IMR-90 (cell line): ENCODE measurements at regions not wholly inside any gene's neighbourhood (a gene's known extent, or its start where the extent isn't known, plus 50 kb on each side); places are given as distances from the start of the nearest gene placed in this dataset.

Experiments used
- ATAC-seq: fragments of 200-7000 bp; cut with Tn5 transposase; 2 replicates; pipeline ENCODE4 v1.9.1; 2020; ENCODE audit warnings: low read depth, mild to moderate bottlenecking, moderate library complexity
- BruUV-seq: library from RNA; stranded (reverse); fragments of 400-500 nt; replicated peaks from 2 replicates; lab custom pipeline; 2021; lab: Mats Ljungman, UMichigan
- CTCF ChIA-PET: fragments of 300-600 bp; formaldehyde crosslinking; extraction: SDS; loops from one replicate; lab custom pipeline; 2021; ENCODE audit warnings: antibody characterized with exemption; lab: Yijun Ruan, JAX
- POLR2A ChIA-PET: fragments of 300-600 bp; sonication (Branson Sonifier 250); formaldehyde crosslinking; loops from one replicate; lab custom pipeline; 2022; ENCODE audit warnings: antibody characterized with exemption; ENCODE audit not compliant: unreplicated experiment; lab: Charles Lee
- DNase-seq: peaks from one replicate; pipeline ENCODE4 v3.0.0; 2013
- H2AFZ ChIP-seq: replicated peaks from 2 replicates; pipeline ENCODE3; 2013; ENCODE audit warnings: low read length, mild to moderate bottlenecking; ENCODE audit not compliant: poor library complexity
- H2AK5ac ChIP-seq: 2 replicates; pipeline ENCODE4 v1.6.1; 2013; ENCODE audit warnings: low read depth, low read length, inconsistent platforms
- H2AK9ac ChIP-seq: replicated peaks from 2 replicates; pipeline ENCODE3; 2013; ENCODE audit warnings: mild to moderate bottlenecking, low read depth, low read length, moderate library complexity; ENCODE audit not compliant: poor library complexity
- H2BK120ac ChIP-seq: 2 replicates; pipeline ENCODE4 v1.6.1; 2013; ENCODE audit warnings: low read depth, low read length, inconsistent platforms
- H2BK15ac ChIP-seq: 3 replicates; pipeline ENCODE4 v1.6.1; 2013; ENCODE audit warnings: low read depth, low read length, inconsistent platforms
- H2BK20ac ChIP-seq: 2 replicates; pipeline ENCODE4 v1.6.1; 2013; ENCODE audit warnings: low read depth, mild to moderate bottlenecking, inconsistent platforms, low read length, moderate library complexity
- H2BK5ac ChIP-seq: 2 replicates; pipeline ENCODE4 v1.6.1; 2013; ENCODE audit warnings: mild to moderate bottlenecking, low read depth, low read length, inconsistent platforms; ENCODE audit not compliant: poor library complexity, severe bottlenecking
- H3K14ac ChIP-seq: replicated peaks from 2 replicates; pipeline ENCODE4 v1.6.1; 2013; ENCODE audit warnings: low read depth, low read length, inconsistent platforms
- H3K18ac ChIP-seq: 2 replicates; pipeline ENCODE4 v1.6.1; 2013; ENCODE audit warnings: low read depth, low read length, control low read depth
- H3K23ac ChIP-seq: 2 replicates; pipeline ENCODE4 v1.6.1; 2013; ENCODE audit warnings: low read depth, low read length, inconsistent platforms
- H3K27ac ChIP-seq: 2 replicates; pipeline ENCODE4 v1.5.1; 2013; ENCODE audit warnings: mild to moderate bottlenecking, control low read depth, low read length; ENCODE audit not compliant: insufficient read depth
- H3K27me3 ChIP-seq: 2 replicates; pipeline ENCODE4 v1.6.1; 2013; ENCODE audit warnings: low read length; ENCODE audit not compliant: control insufficient read depth, insufficient read depth
- H3K36me3 ChIP-seq: 2 replicates; pipeline ENCODE4 v1.6.1; 2013; ENCODE audit warnings: low read length, mixed read lengths; ENCODE audit not compliant: control insufficient read depth, insufficient read depth
- H3K4ac ChIP-seq: 2 replicates; pipeline ENCODE4 v1.6.1; 2013; ENCODE audit warnings: low read depth, low read length, inconsistent platforms
- H3K4me1 ChIP-seq: 2 replicates; pipeline ENCODE4 v1.6.1; 2013; ENCODE audit warnings: low read length, mixed read lengths; ENCODE audit not compliant: control insufficient read depth, insufficient read depth
- H3K4me2 ChIP-seq: 2 replicates; pipeline ENCODE4 v1.6.1; 2013; ENCODE audit warnings: low read depth, mild to moderate bottlenecking, control low read depth, low read length, moderate library complexity
- H3K4me3 ChIP-seq: 2 replicates; pipeline ENCODE4 v1.5.1; 2013; ENCODE audit warnings: low read depth, mild to moderate bottlenecking, control low read depth, low read length, moderate library complexity; ENCODE audit not compliant: insufficient read depth
- H3K56ac ChIP-seq: 2 replicates; pipeline ENCODE4 v1.6.1; 2013; ENCODE audit warnings: low read length, inconsistent platforms; ENCODE audit not compliant: insufficient read depth; ENCODE audit errors: extremely low read depth
- H3K79me1 ChIP-seq, 2 experiments: 2 replicates each; pipeline ENCODE4 v1.6.1; 2013; ENCODE audit warnings: low read length in 2 of 2, inconsistent platforms in 1 of 2, low read depth in 1 of 2
- H3K9ac ChIP-seq: 2 replicates; pipeline ENCODE4 v1.6.1; 2013; ENCODE audit warnings: low read depth, low read length, control low read depth
- H3K9me1 ChIP-seq: 2 replicates; pipeline ENCODE4 v1.6.1; 2013; ENCODE audit warnings: low read length, inconsistent platforms; ENCODE audit not compliant: insufficient read depth
- H3K9me3 ChIP-seq: 2 replicates; pipeline ENCODE4 v1.6.1; 2013; ENCODE audit warnings: low read length; ENCODE audit not compliant: control insufficient read depth, insufficient read depth
- H4K20me1 ChIP-seq: 2 replicates; pipeline ENCODE4 v1.6.1; 2013; ENCODE audit warnings: low read length, inconsistent platforms; ENCODE audit not compliant: insufficient read depth
- H4K5ac ChIP-seq: 2 replicates; pipeline ENCODE4 v1.6.1; 2013; ENCODE audit warnings: mild to moderate bottlenecking, low read depth, low read length, control low read depth
- H4K8ac ChIP-seq, 2 experiments: 2 replicates each; pipeline ENCODE4 v1.6.1; 2013; ENCODE audit warnings: low read depth in 2 of 2, low read length in 2 of 2, control low read depth in 1 of 2, inconsistent platforms in 1 of 2
- H4K91ac ChIP-seq: 2 replicates; pipeline ENCODE4 v1.6.1; 2013; ENCODE audit warnings: low read depth, low read length, inconsistent platforms; ENCODE audit not compliant: insufficient read depth
- BHLHE40 ChIP-seq: fragments of 150-350 bp; IDR thresholded peaks from 2 replicates; pipeline ENCODE4 v1.6.1; 2016; ENCODE audit warnings: mild to moderate bottlenecking, low read depth, low read length
- CEBPB ChIP-seq: IDR thresholded peaks from 2 replicates; pipeline ENCODE4 v1.6.1; 2012; ENCODE audit warnings: low read depth, low read length, improper control_type of control experiment
- CHD1 ChIP-seq: IDR thresholded peaks from 2 replicates; pipeline ENCODE4 v1.6.1; 2012; ENCODE audit warnings: low read depth, low read length, improper control_type of control experiment
- CTCF ChIP-seq: conservative IDR thresholded peaks from 2 replicates; pipeline ENCODE4 v1.5.1; 2012; ENCODE audit warnings: mild to moderate bottlenecking, low read depth, low read length, improper control_type of control experiment
- ELK1 ChIP-seq: fragments of 150-350 bp; IDR thresholded peaks from 2 replicates; pipeline ENCODE4 v1.6.1; 2016; ENCODE audit warnings: low read depth, mild to moderate bottlenecking, low read length, moderate library complexity, borderline replicate concordance
- FOS ChIP-seq: fragments of 150-350 bp; IDR thresholded peaks from 2 replicates; pipeline ENCODE4 v1.6.1; 2016; ENCODE audit warnings: low read depth, low read length
- MAFK ChIP-seq: IDR thresholded peaks from 2 replicates; pipeline ENCODE4 v1.6.1; 2012; ENCODE audit warnings: low read depth, low read length, improper control_type of control experiment
- MAZ ChIP-seq: IDR thresholded peaks from 2 replicates; pipeline ENCODE4 v1.6.1; 2012; ENCODE audit warnings: low read depth, mild to moderate bottlenecking, low read length, improper control_type of control experiment, moderate library complexity, borderline replicate concordance
- MXI1 ChIP-seq: IDR thresholded peaks from 2 replicates; pipeline ENCODE4 v1.6.1; 2012; ENCODE audit warnings: low read depth, mild to moderate bottlenecking, low read length, moderate library complexity, borderline replicate concordance
- NFE2L2 ChIP-seq: fragments of 150-350 bp; IDR thresholded peaks from 2 replicates; pipeline ENCODE4 v1.6.1; 2016; ENCODE audit warnings: low read depth, mild to moderate bottlenecking, low read length
- POLR2A ChIP-seq: IDR thresholded peaks from 2 replicates; pipeline ENCODE4 v1.6.1; 2012; ENCODE audit warnings: mild to moderate bottlenecking, low read depth, low read length
- RAD21 ChIP-seq: IDR thresholded peaks from 2 replicates; pipeline ENCODE4 v1.6.1; 2012; ENCODE audit warnings: low read length, improper control_type of control experiment
- RCOR1 ChIP-seq: IDR thresholded peaks from 2 replicates; pipeline ENCODE4 v1.6.1; 2012; ENCODE audit warnings: mild to moderate bottlenecking, low read length, improper control_type of control experiment; ENCODE audit not compliant: insufficient replicate concordance
- RFX5 ChIP-seq: IDR thresholded peaks from 2 replicates; pipeline ENCODE4 v1.8.0; 2012; ENCODE audit warnings: low read depth, mild to moderate bottlenecking, low read length, moderate library complexity
- SMC3 ChIP-seq: fragments of 150-350 bp; IDR thresholded peaks from 2 replicates; pipeline ENCODE4 v1.6.1; 2016; ENCODE audit warnings: low read depth, mild to moderate bottlenecking, antibody characterized with exemption, low read length, moderate library complexity
- USF2 ChIP-seq: fragments of 150-350 bp; IDR thresholded peaks from 2 replicates; pipeline ENCODE4 v1.6.1; 2017; ENCODE audit warnings: mild to moderate bottlenecking, antibody characterized with exemption, low read length, low read depth
- WGBS, 2 experiments: methylation state at CpG; one replicate each; pipeline versions ENCODE4 v1.1.5 to v1.1.7; 2013; ENCODE audit warnings: missing lambda C conversion rate in 2 of 2; ENCODE audit not compliant: insufficient read length in 1 of 2; ENCODE audit errors: extremely low coverage in 2 of 2; 5-methylcytosine and 5-hydroxymethylcytosine counted together
- dilution Hi-C: fragments of 300-500 bp; cut with HindIII; formaldehyde crosslinking; loops from one replicate; pipeline ENCODE4 v1.14.3; 2018; ENCODE audit warnings: low sequenced_read_pairs; ENCODE audit not compliant: unreplicated experiment
- in situ Hi-C: fragments of 300-500 bp; cut with MboI; formaldehyde crosslinking; loops from 3 replicates; pipeline ENCODE4 v1.14.3; 2019; ENCODE audit warnings: low sequenced_read_pairs, inconsistent platforms, mixed read lengths
- intact Hi-C: fragments of 100-400 bp; cut with micrococcal nuclease; formaldehyde crosslinking; loops from 2 replicates; pipeline ENCODE4 v1.10.0; 2022

- CTCF ChIA-PET = no interaction called here
Measured at GRCh38 chr7:42407021-42407710, 170.2 kb upstream of the GLI3 start.

More at GRCh38 chr7:42407021-42407710, 170.2 kb upstream of the GLI3 start:
- POLR2A ChIA-PET = no interaction called here
- DNase-seq = no peak
- Histone ChIP-seq H4K8ac (no peak overlapping the region), H3K14ac (no peak overlapping the region), H3K4me1 (no peaks in the 10 kb centered on the region), H3K79me1 (no peaks in the 10 kb centered on the region), H3K9ac (no peak overlapping the region), H3K27ac (no peak overlapping the region), H3K9me1 (no peaks in the 10 kb centered on the region), H4K5ac (no peak overlapping the region), H2BK120ac (no peak overlapping the region), H3K56ac (no peak overlapping the region), H2AK5ac (no peak overlapping the region), H3K4me3 (no peak overlapping the region), H3K18ac (no peak overlapping the region), H2BK20ac (no peak overlapping the region), H2BK15ac (no peak overlapping the region), H3K4ac (no peak overlapping the region), H3K23ac (no peak overlapping the region), H3K36me3 (no peaks in the 10 kb centered on the region), H3K27me3 (peaks cover 4% of the 10 kb centered on the region), H3K4me2 (no peak overlapping the region), H2AFZ (no peak overlapping the region), H4K91ac (no peak overlapping the region), H4K20me1 (no peaks in the 10 kb centered on the region), H2AK9ac (no peak overlapping the region), H3K9me3 (no peaks in the 10 kb centered on the region), H2BK5ac (no peak overlapping the region)
- no peak for TF ChIP-seq SMC3
- no peak for TF ChIP-seq FOS
- TF ChIP-seq RAD21 = no peak
- no peak for TF ChIP-seq POLR2A
- TF ChIP-seq ELK1 = no peak
- TF ChIP-seq MAZ = no peak
- no peak for TF ChIP-seq MXI1
- no peak for TF ChIP-seq USF2
- no peak for TF ChIP-seq RCOR1
- no peak for TF ChIP-seq CHD1
- TF ChIP-seq BHLHE40 = no peak
- TF ChIP-seq NFE2L2 = no peak
- no peak for TF ChIP-seq CEBPB
- no peak for TF ChIP-seq RFX5
- no peak for TF ChIP-seq CTCF
- TF ChIP-seq MAFK = no peak
- 86% methylated on average over 3 of the region's 15 CpGs; no CpG with 5 or more reads in 1 of the 2 experiments for WGBS, 2 experiments
- ATAC-seq = no peak
- dilution Hi-C loops = no loop called here
- BruUV-seq = no TSS peak
- in situ Hi-C loops = no loop called here
- intact Hi-C loops = no loop called here
